AG04450 (cell line): ENCODE measurements at regions not wholly inside any gene's neighbourhood (a gene's known extent, or its start where the extent isn't known, plus 50 kb on each side); places are given as distances from the start of the nearest gene placed in this dataset.

ENCODE experiments used
- CTCF ChIA-PET: fragments of 300-600, 350-600 bp; formaldehyde crosslinking; extraction: SDS; loops from one replicate; lab custom pipeline; 2022; ENCODE audit warnings: antibody characterized with exemption, inconsistent platforms; lab: Charles Lee
- POLR2A ChIA-PET: fragments of 350-600 bp; formaldehyde crosslinking; extraction: SDS; loops from one replicate; lab custom pipeline; 2021; ENCODE audit warnings: antibody characterized with exemption, inconsistent platforms; lab: Yijun Ruan, JAX
- DNase-seq: peaks from one replicate; pipeline ENCODE4 v3.0.0-alpha.2; 2011; ENCODE audit warnings: low read depth, low spot score
- H3K27ac ChIP-seq: one replicate; pipeline ENCODE4 v1.5.1; 2012; ENCODE audit warnings: low read depth, low read length, control low read depth
- H3K27me3 ChIP-seq: one replicate; pipeline ENCODE4 v1.6.0; 2012; ENCODE audit warnings: low read length; ENCODE audit not compliant: control insufficient read depth, insufficient read depth
- H3K4me3 ChIP-seq: 2 replicates; pipeline ENCODE4 v1.5.1; 2011; ENCODE audit warnings: mild to moderate bottlenecking, low read depth, low read length, control low read depth
- H3K9me3 ChIP-seq: 2 replicates; pipeline ENCODE4 v1.5.1; 2012; ENCODE audit warnings: low read length; ENCODE audit not compliant: control insufficient read depth, insufficient read depth
- TF ChIP-seq, protein P1 (sequence below): IDR thresholded peaks from 2 replicates; pipeline ENCODE4 v1.5.1; 2011; ENCODE audit warnings: low read depth, low read length, control low read depth, inconsistent platforms

DNA sequence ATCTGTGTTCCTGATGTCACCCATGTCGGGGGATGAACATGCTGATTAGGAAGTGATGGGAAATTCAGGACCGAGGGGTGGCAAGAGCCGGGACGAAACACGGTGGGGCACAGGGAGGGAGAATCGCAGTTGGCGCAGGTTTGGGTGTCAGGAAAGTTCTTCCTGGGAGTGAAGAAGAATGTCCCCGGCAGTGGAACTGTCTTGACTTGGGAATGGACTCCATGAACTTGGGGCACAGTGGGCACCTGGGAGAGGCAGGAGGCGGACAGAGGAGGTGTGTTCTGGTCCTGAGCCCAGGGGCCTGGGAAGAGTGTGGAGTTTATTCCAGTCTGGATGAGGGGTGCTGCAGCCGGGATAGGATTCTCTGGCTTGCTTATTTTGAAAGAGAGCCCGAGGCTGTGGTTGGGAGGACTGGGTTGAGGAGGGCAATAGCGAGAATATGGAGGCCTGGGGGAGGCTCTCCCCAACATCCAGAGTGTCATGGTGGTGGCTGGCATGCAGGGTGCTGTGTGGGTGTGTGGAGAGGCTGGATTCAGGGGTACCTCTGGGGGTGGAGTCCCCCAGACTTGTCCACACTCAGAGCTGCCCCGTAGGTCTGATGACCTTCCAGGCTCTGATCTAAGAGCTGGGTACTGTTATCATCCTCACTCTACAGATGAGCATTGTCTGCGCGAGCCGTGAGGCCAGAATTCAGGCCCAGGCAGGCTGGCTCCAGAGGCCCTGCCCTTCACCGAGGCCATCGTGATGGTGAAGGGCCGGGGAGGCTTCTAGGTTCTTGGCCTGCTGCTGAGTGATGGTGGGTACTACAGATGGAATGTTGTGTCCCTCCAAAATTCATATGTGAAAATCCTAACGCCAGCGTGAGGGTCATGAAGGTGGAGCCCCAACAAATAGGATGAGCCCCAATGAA lies 274.5 kb upstream of the C1orf174 start:
- TF ChIP-seq, protein P1, sequence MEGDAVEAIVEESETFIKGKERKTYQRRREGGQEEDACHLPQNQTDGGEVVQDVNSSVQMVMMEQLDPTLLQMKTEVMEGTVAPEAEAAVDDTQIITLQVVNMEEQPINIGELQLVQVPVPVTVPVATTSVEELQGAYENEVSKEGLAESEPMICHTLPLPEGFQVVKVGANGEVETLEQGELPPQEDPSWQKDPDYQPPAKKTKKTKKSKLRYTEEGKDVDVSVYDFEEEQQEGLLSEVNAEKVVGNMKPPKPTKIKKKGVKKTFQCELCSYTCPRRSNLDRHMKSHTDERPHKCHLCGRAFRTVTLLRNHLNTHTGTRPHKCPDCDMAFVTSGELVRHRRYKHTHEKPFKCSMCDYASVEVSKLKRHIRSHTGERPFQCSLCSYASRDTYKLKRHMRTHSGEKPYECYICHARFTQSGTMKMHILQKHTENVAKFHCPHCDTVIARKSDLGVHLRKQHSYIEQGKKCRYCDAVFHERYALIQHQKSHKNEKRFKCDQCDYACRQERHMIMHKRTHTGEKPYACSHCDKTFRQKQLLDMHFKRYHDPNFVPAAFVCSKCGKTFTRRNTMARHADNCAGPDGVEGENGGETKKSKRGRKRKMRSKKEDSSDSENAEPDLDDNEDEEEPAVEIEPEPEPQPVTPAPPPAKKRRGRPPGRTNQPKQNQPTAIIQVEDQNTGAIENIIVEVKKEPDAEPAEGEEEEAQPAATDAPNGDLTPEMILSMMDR, result no peak
- CTCF ChIA-PET, result no interaction called here
- Histone ChIP-seq H3K9me3 (peaks cover 88% of the 10 kb centered on the region), H3K4me3 (no peak overlapping the region), H3K27ac (no peak overlapping the region), H3K27me3 (no peaks in the 10 kb centered on the region)
- POLR2A ChIA-PET, result no interaction called here
- no peak for DNase-seq

- ChIA-PET POLR2A (no interaction called here), CTCF (no interaction called here)
- TF ChIP-seq, protein P1, result no peak
- DNase-seq, result no peak
- Histone ChIP-seq H3K4me3 (no peak overlapping the region), H3K9me3 (peaks cover 87% of the 10 kb centered on the region), H3K27ac (no peak overlapping the region), H3K27me3 (no peaks in the 10 kb centered on the region)
Observed at GRCh38 chr1:4175566-4176405, 275.7 kb upstream of the C1orf174 start.

DNA sequence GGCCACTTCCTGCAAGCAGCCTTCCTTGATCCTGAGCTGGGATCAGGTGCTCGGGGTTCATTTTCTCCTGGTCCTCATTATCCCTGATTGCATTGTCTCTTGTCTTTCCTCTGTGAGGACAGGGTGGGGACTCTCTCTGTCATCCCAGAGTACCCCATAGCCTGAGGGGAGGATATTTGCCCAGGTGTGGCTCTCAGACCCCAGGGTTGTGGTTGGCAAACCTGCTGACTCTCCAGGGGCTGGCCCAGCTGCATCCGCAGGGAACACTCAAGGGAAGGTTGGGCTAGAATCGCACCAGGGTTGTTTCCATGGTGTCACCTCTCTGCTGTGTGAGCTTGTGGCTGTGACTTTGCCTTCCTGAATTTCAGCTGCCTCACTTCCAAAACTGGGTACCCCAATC lies 276.8 kb upstream of the C1orf174 start:
- ChIA-PET POLR2A (no interaction called here), CTCF (no interaction called here)
- no peaks in the 10 kb centered on the region for H3K27me3 ChIP-seq
- H3K27ac ChIP-seq, result no peak overlapping the region
- DNase-seq, result no peak
- TF ChIP-seq, protein P1, result no peak
- H3K9me3 ChIP-seq, result peaks cover 77% of the 10 kb centered on the region
- H3K4me3 ChIP-seq, result no peak overlapping the region

GRCh38 chr1:4177425-4178150 lies 277.5 kb upstream of the C1orf174 start:
- Histone ChIP-seq H3K27ac (no peak overlapping the region), H3K9me3 (peaks cover 69% of the 10 kb centered on the region), H3K27me3 (no peaks in the 10 kb centered on the region), H3K4me3 (no peak overlapping the region)
- POLR2A ChIA-PET, result no interaction called here
- TF ChIP-seq, protein P1, result no peak
- no peak for DNase-seq
- CTCF ChIA-PET, result no interaction called here
